Activated effector memory CD4-positive, alpha-beta T cell treated with anti-CD3 and anti-CD28 coated beads, Interleukin-2, amount 50 U/mL, for 16 hours (primary cell): ENCODE measurements at regions not wholly inside any gene's neighbourhood (a gene's known extent, or its start where the extent isn't known, plus 50 kb on each side); places are given as distances from the start of the nearest gene placed in this dataset.

ENCODE experiments used
- DNase-seq: peaks from one replicate; pipeline ENCODE4 v3.0.0-alpha.2; 2020

- no peak for DNase-seq
Measured at GRCh38 chr1:110816945-110817344, 56.0 kb upstream of the CD53 start.

- DNase-seq: no peak
Measured at GRCh38 chr1:110811529-110811928, 61.4 kb upstream of the CD53 start.

GRCh38 chr1:110800079-110800478 lies 72.9 kb upstream of the CD53 start:
- no peak for DNase-seq

GRCh38 chr1:110798691-110799256 lies 74.2 kb upstream of the CD53 start:
- no peak for DNase-seq

GRCh38 chr1:110788673-110789072 lies 84.3 kb upstream of the CD53 start:
- no peak for DNase-seq

GRCh38 chr1:110787328-110788071 lies 85.4 kb upstream of the CD53 start:
- peak; percentile 77 for DNase-seq

GRCh38 chr1:110786802-110787327 lies 86.1 kb upstream of the CD53 start:
- DNase-seq: no peak

- no peak for DNase-seq
Measured at GRCh38 chr1:110785612-110786011, 87.3 kb upstream of the CD53 start.

- no peak for DNase-seq
Measured at GRCh38 chr1:110785055-110785454, 87.9 kb upstream of the CD53 start.

- DNase-seq: peak; percentile 81
Measured at GRCh38 chr1:110783292-110783918, 89.5 kb upstream of the CD53 start.

GRCh38 chr1:110781525-110781924 lies 91.4 kb upstream of the CD53 start:
- DNase-seq: no peak

GRCh38 chr1:110780600-110781484 lies 92.1 kb upstream of the CD53 start:
- peak; percentile 88 for DNase-seq

- no peak for DNase-seq
Measured at GRCh38 chr1:110779636-110780035, 93.3 kb upstream of the CD53 start.

GRCh38 chr1:110778821-110779220 lies 94.1 kb upstream of the CD53 start:
- DNase-seq: no peak

- no peak for DNase-seq
Measured at GRCh38 chr1:110777228-110777627, 95.7 kb upstream of the CD53 start.

GRCh38 chr1:110774398-110774797 lies 98.5 kb upstream of the CD53 start:
- no peak for DNase-seq

GRCh38 chr1:110773813-110774212 lies 99.1 kb upstream of the KCNA3 start:
- DNase-seq: no peak

GRCh38 chr1:110771245-110772022 lies 96.7 kb upstream of the KCNA3 start:
- DNase-seq: no peak

- DNase-seq: no peak
Measured at GRCh38 chr1:110770832-110771231, 96.1 kb upstream of the KCNA3 start.

GRCh38 chr1:110768605-110769004 lies 93.9 kb upstream of the KCNA3 start:
- no peak for DNase-seq

GRCh38 chr1:110766336-110766647 lies 91.6 kb upstream of the KCNA3 start:
- DNase-seq: no peak

GRCh38 chr1:110765640-110766335 lies 91.0 kb upstream of the KCNA3 start:
- DNase-seq: peak; percentile 81
